Stromal cell of bone marrow (primary cell): ENCODE measurements at regions not wholly inside any gene's neighbourhood (a gene's known extent, or its start where the extent isn't known, plus 50 kb on each side); places are given as distances from the start of the nearest gene placed in this dataset.
A peak's percentile ranks its signal among the peaks of the same experiment; 100 is the strongest.
"Not testable (repeated sequence)": the region's sequence is repeated elsewhere in the genome, so short reads cannot be mapped to it uniquely, and the experiment has no call there.

Experiments
- DNase-seq: peaks from one replicate; pipeline ENCODE4 v3.0.0-alpha.2; 2012; ENCODE audit warnings: low read depth

- no peak for DNase-seq
Measured at GRCh38 chr6:22106961-22107360, 189.9 kb downstream of the PRL start.

DNA sequence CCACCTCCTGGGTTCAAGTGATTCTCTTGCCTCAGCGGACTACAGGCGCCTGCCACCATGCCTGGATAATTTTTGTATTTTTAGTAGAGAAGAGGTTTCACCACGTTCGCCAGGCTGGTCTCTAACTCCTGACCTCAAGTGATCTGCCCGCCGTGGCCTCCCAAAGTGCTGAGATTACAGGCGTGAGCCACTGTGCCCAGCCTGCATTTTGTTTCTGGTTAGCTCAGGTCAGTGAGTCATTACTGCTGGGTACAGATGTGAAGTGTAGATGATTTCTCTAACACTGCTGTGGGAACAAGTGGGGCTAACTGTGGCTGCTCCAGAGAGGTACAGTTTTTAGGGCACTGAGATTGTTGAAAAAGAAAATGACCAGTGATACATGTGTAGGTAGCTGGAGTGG, 188.6 kb downstream of the PRL start:
- DNase-seq = no peak

- no peak for DNase-seq
Measured at GRCh38 chr6:22110061-22110460, 186.8 kb downstream of the PRL start.

DNA sequence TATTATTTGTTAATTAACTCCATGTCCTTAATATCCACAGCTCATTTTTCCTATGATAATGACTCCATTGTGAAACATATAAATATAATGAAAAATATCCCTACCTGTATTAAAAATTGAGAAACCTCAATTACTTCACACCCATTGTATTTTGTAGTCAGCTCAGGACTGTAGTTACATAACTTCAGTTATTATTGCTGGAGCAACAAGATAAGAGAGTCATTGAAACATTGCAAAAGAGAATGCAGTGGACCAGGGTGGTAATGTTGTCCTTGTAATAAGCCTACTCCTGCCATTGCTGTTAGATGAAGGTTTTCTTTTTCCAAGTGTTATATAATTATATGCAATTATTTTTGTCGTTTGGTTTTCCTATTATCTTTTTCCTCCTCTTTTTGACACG, 184.4 kb downstream of the PRL start:
- no peak for DNase-seq

GRCh38 chr6:22113026-22113766, 183.6 kb downstream of the PRL start:
- peak; percentile 99 for DNase-seq

- no peak for DNase-seq
Measured at GRCh38 chr6:22115559-22115958, 181.3 kb downstream of the PRL start.

- no peak for DNase-seq
Measured at GRCh38 chr6:22117631-22118030, 179.2 kb downstream of the PRL start.

- no peak for DNase-seq
Measured at GRCh38 chr6:22119500-22119899, 177.3 kb downstream of the PRL start.

GRCh38 chr6:22124756-22125155, 172.1 kb downstream of the PRL start:
- DNase-seq = no peak

GRCh38 chr6:22126910-22127309, 169.9 kb downstream of the PRL start:
- no peak for DNase-seq

DNA sequence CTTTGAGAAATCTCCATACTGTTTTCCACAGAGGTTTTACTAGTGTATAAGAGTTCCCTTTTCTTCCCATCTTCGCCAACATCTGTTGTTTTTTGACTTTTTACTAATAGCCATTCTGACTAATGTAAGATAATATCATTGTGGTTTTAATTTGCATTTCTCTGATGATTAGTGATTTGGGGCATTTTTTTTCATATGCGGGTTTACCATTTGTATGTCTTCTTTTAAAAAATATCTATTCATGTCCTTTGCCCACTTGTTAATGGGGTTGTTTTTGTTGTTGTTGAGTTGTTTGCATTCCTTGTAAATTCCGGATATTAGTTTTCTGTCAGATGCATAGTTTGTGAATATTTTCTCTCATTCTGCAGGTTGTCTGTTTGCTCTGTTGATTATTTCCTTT, 167.1 kb downstream of the PRL start:
- no peak for DNase-seq

GRCh38 chr6:22132656-22133055, 164.2 kb downstream of the PRL start:
- DNase-seq = no peak

- DNase-seq = no peak
Measured at GRCh38 chr6:22133357-22133756, 163.5 kb downstream of the PRL start.

DNA sequence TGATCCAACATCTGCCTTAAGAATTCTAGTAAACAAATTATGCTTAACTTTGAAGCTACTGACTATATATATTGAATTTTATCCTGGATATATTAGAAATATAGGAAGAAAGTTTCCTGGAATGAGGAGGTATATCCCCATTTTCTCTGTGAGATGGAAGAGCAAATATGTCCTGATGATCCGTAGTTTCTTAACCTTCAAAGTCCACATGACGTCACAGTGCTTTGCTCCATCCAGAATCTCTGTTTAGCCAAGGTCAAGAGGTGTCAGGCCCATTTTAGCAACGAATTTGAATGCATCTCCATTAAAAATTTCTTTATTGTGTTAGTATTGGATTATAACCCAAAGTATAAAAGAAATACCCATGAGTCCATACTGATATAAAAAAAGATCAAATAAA, 162.5 kb downstream of the PRL start:
- DNase-seq = no peak

DNA sequence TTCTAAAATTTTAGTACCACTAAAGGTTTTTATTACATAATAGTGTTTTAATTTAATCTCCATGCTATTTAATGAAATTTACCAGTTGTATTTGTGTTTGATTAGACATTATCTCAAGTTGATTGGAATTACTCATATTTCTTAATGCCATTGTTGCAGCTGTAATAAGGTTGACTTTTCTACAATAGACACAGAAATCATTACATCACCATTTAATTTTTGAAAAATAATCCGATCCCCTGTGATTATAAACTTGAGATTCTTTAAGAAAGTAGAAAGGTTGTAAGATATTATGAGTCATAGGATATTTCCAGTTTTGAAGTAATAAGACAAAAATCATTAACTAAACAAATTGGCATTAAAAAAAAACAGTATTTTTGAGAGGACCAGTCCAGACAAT, 161.4 kb downstream of the PRL start:
- no peak for DNase-seq

- DNase-seq = not testable (repeated sequence)
Measured at GRCh38 chr6:22140736-22141135, 156.1 kb downstream of the PRL start.

GRCh38 chr6:22141241-22141745, 155.5 kb downstream of the PRL start:
- no peak for DNase-seq

DNA sequence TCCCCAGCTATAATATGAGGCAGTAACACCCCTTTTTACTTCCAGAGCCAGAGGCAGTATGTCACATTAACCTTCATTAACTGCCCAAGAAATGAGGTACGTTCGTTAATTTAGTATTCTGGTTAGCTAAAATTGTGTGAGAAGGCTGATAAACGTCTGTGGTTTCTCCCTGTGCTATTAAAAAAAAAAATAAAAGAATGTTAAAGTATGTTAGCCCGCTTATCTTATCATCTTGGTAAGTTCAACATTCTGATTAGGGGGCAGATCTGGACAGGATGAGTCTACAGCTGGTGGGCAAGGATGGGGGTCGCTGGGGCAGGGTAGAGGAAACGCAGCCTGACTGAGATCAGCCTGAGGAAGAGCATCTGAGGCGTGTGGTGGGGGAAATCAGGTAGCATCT, 154.0 kb downstream of the PRL start:
- DNase-seq = no peak

GRCh38 chr6:22145376-22145775, 151.5 kb downstream of the PRL start:
- DNase-seq = no peak

- peak; percentile 33 for DNase-seq
Measured at GRCh38 chr6:22145823-22146677, 150.8 kb downstream of the PRL start.

DNA sequence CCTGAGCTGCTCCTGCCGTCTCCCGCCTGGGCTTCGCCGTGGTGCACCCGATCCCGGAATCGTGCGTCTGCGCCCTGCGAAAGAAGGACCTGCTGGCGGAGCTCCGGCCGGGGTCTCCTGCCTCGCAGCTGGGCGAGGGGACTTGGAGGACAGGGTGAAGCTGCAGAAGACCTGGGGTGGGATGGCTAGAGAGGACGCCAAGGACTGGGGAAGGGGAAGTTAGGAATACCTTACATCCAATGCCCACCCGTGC, 150.2 kb downstream of the PRL start:
- no peak for DNase-seq

DNA sequence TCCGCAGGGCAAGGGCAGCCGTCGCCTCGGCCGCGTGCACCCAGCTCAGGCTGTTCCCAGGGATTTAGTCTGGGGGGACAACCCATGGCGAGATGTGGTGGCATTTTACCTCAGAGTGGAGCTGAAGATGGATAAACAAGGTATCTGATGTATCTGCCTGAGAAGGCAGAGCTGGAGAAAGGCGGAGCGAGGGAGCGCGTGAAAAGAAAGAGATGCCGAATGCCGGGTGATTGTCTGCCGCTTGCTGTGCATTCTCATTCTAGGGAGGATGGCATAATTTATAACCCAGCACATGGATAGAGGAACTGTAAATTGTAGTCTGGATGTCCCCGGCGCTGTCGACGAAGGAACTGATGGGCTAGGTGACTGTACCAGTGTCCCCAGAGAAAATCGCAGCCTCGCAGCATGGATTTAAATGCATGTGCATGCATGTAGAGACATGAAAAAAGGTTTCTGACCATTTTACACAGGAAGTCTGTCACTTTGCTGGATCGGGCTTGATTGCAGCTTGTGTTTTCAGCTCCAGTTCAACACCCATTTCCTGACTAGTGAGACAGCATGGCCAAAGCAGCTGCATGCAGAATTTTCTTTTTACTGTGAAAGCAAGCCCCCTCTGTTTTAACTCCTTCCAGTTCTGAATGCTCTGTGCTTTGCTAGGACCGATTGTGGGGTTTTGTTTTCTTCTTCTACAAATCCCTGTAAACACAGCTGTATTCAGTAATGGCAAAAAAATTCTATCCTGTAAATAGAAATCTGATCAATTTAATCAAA, 149.7 kb downstream of the PRL start:
- no peak for DNase-seq
